HG03066 (cell line): ENCODE measurements at regions not wholly inside any gene's neighbourhood (a gene's known extent, or its start where the extent isn't known, plus 50 kb on each side); places are given as distances from the start of the nearest gene placed in this dataset.
"Not testable (repeated sequence)": the region's sequence is repeated elsewhere in the genome, so short reads cannot be mapped to it uniquely, and the experiment has no call there.

Source experiments
- ATAC-seq: cut with Tn5 transposase; IDR thresholded peaks from one replicate; pipeline ENCODE4 v1.9.1; 2021; ENCODE audit warnings: low read depth; ENCODE audit not compliant: unreplicated experiment

- ATAC-seq, result no peak
These were observed 81.9 kb upstream of the SLC25A36 start for GRCh38 chr3:140859592-140860336.

DNA sequence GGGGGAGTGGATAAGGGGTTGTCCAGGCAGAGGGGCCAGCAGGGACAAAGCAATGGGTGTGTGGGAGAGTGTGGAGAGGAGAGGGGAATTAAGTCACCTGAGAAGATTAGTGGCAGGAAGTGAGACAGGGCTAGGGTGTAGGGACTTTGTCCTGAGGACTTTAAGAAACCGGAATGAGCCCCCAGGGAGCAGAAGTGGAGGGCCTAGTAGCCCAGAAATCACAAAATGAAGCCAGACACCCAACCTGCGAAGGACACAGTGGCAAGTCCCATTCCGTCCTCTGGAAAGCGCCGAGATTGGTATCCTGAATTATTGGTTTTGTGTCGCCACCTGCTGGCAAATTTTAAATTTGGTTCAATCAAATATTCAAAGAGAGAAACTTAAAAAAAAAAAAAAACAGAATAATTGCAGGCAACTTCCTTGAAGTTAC is 78.0 kb upstream of the SLC25A36 start:
- no peak for ATAC-seq

DNA sequence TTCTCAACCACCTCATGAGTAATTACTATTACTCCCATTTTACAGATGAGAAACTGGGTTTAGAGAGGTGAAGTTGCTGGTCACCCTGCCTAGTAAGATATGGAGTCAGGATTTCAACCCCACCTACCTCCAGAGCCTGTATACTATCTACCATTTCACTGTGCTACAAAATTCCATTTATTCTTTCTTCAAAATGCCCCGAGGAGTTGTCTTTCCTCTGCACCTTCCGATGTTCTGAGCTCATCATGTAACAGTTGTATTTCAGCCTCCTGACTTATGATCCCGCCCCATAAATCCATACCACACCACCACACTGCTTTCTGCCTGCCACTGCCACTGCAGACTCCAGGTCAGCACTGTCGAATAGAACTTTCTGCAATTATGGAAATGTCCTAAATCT is 71.3 kb upstream of the SLC25A36 start:
- ATAC-seq, result no peak

GRCh38 chr3:140871022-140871421 is 70.6 kb upstream of the SLC25A36 start:
- no peak for ATAC-seq

GRCh38 chr3:140872165-140872564 is 69.5 kb upstream of the SLC25A36 start:
- ATAC-seq, result not testable (repeated sequence)

- no peak for ATAC-seq
These were observed 58.1 kb upstream of the SLC25A36 start for GRCh38 chr3:140883428-140884040.

DNA sequence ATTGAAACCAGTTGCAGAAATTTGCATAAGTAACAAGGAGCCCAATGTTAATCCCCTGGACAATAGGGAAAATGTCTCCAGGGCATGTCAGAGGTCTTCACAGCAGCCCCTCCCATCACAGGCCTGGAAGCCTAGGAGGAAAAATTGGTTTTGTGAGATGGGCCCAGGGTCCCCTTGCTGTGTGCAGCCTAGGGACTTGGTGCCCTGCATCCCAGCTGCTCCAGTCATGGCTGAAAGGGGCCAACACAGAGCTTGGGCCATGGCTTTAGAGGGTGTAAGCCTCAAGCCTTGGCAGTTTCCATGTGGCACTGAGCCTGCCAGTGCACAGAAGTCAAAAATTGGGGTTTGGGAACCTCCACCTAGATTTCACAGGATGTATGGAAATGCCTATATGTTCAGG is 55.9 kb upstream of the SLC25A36 start:
- not testable (repeated sequence) for ATAC-seq
